HG03139 (cell line): ENCODE measurements at regions not wholly inside any gene's neighbourhood (a gene's known extent, or its start where the extent isn't known, plus 50 kb on each side); places are given as distances from the start of the nearest gene placed in this dataset.

Experiments
- ATAC-seq: cut with Tn5 transposase; IDR thresholded peaks from one replicate; pipeline ENCODE4 v1.9.1; 2021; ENCODE audit not compliant: unreplicated experiment

GRCh38 chr5:2459251-2459650 is 292.2 kb downstream of the IRX2 start:
- ATAC-seq: no peak

DNA sequence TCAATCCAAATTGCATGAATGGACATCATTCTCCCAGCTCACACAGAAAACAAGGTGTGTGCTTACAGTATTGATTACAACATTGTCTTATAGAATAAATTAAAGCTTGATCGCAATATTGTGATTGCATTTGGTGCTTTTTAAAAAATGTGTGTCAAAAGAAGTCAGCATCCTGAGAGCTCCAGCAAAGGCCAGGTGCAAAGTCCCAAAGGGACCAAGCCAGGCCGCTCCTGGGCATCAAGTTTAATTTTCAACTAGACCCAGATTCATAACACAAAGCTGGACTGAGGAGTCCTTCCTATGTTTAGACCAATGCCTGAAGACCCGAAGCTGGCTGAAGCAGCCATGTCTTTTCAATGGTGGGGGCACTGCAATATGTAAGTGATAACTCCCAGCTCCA is 295.6 kb downstream of the IRX2 start:
- no peak for ATAC-seq

GRCh38 chr5:2454876-2455275 is 296.6 kb downstream of the IRX2 start:
- no peak for ATAC-seq

GRCh38 chr5:2453781-2454180 is 297.7 kb downstream of the IRX2 start:
- no peak for ATAC-seq

DNA sequence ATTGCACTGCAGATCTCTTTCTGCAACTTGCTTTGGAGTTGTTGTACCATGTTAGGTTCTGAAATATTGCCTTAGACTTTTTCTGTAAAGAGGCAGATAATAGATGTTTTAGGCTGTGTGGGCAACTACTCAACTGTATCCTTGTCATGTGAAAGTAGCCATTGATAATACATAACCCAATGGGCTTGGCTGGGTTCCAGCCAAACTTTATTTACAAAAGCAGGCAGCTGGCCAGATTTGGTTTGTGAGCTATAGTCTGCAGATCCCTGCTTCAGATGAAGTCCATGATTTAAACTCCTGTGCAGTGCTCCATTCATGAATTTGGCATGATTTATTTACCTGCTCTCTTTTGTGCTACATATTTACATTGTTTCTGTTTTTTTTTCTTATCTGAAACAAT is 300.4 kb downstream of the IRX2 start:
- ATAC-seq: no peak

GRCh38 chr5:2442496-2443354 is 308.8 kb downstream of the IRX2 start:
- no peak for ATAC-seq

DNA sequence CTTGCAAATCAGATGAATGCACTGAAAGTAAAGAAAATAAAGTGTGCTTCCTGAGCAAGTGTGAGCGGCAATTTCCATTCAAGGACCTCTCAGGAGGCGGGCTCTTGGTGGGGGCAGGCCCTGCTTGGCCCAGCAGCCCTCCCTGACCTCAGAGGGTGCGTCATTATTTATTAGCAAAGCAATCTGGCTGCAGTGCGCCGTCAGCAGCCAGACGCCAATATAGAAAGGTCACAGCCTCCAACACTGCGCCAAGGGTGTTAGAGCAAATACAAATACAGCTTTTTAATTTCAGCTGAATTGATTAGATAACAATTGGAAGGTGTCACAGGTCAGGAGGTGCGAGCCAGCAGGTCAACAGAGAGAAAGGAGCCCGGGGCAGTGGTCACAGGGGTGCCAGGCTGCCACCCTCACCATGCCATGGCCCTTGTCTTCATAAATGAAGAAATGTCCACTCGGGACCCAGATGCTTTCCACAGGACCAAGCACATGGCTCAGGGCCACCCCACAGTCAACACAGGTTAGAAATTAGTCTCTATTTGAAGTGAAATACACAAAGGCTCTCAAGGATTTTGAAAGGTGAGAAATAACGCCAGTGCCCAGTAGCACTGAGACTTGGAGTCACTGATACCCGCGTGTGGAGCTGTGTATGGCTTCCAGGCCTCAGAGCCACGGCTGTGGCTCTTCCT is 309.8 kb downstream of the IRX2 start:
- ATAC-seq: no peak

DNA sequence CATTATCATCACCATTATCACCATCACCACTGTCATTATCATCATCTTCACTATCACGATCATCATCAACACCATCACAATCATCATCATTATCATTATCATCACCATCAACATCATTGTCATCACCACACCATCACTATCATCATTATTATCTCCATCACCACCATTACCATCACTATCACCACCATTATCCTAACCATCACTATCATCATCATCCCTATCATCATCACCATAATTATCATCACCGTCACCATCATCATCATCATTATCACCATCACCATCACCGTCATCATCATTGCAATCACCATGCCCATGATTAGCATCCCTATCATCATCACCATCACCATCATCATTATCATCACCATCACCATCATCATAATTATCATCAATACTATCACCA is 311.9 kb downstream of the IRX2 start:
- no peak for ATAC-seq

DNA sequence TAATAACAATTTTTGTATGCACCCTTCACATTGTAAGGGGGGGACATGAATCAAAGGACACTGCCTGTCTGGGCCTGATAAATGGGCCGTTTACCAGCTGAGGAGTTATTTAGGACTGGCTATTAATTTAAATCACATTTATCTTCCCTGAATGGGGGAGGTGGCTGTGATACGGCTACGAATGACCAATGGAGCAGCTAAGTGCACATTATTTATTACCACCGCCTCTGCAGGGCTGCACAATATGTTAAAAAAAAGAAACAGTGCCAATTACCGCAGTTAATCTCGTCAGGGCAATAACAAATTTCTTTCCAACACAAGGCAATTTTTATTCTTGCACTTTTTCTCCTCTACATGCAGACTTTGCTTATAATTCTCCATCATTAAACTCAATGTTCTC is 318.4 kb downstream of the IRX2 start:
- ATAC-seq: no peak

DNA sequence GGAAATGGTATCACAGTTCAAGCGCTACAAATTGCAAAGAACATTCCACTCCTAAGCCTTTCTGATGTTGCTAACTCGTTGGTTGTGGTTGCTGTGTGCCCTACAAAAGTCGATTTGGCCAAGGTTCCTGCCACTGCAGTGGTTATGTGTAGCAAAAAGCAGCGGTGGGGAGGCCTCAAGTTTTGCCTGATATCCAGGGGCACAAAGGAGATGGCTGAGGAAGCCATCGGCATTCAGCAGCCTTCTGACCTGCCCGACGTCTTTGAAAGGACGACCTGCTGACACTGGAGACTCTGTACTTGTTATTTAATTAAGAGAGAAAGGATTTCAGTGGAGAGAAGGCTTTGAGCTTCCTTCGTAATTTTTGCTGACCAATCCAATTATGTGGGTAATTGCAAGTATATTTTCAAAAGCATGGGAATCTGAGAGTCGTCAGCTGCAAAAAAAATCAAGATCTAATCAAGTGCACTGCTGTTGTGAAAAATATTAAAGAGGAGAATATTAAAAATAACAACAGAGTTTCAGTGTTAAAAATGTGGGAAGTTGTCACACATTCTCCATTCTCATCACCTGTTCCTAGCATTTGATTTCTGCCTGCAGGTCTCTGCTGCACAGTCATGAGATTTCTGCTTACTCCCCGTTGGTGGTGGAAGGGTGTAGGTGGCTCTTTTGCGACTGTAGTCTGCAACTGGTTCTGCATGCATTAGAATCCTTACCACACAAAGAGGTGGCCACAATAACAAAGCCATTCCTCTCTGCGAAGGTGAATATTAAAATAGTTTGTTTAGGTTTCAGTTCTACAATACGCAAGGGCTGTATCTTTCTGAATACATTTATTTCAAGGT is 319.2 kb downstream of the IRX2 start:
- no peak for ATAC-seq

DNA sequence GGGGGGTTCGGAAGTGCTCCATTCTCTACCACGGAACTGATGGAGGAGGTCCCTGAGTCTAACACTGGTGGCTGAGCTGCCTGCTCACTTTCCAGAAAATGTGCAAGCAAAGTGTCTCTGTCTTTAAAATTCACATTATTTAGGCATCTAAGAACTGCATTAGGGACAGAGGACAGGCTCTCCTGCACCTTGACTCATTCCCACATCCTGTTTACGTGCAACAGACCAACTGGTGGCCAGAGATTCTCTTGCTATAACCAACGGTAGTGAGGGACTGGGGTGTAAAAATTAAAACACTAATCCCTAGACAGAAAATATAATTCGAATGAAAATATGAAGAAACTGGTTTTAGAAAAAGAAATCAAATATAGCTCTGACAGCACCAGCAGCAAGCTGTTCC is 320.9 kb downstream of the IRX2 start:
- ATAC-seq: no peak

- ATAC-seq: no peak
Measured at GRCh38 chr5:2427983-2428382, 323.5 kb downstream of the IRX2 start.

DNA sequence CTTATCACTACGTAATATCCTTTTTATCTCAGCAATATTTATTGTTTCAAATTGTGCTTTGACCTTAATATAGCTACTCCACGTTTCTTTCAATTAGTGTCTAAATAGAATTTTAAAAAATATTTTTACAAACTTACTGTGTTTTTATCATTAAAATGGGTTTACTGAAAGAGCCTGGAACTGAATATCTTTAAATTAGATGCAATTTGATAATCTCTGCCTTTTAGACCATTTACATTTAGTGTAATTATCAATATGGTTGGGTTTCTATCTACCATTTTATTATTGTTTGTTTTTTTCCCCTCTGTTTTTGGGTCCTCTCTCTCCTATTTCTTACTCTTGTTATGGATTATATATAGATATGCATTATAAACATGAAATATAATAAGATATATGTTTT is 327.8 kb downstream of the IRX2 start:
- no peak for ATAC-seq

DNA sequence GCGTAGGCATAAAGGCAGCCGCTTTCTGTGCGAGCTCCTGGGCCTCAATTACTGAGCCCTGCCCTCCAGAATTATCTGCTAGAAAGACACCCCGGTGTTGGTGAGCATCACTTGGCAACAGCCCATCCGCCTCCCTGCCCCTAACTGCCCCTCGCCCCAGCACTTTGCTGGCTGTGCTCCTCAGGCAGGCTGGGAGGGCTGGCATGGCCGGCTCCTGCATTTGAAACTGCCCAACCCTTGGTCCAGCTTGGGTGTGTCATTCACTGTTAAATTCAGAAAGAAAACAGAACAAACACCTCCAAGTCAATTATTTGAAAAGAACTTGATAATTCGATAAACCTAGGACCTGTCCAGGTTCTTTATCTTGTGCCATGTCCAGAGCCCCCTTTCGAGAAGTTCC is 334.2 kb downstream of the IRX2 start:
- no peak for ATAC-seq

DNA sequence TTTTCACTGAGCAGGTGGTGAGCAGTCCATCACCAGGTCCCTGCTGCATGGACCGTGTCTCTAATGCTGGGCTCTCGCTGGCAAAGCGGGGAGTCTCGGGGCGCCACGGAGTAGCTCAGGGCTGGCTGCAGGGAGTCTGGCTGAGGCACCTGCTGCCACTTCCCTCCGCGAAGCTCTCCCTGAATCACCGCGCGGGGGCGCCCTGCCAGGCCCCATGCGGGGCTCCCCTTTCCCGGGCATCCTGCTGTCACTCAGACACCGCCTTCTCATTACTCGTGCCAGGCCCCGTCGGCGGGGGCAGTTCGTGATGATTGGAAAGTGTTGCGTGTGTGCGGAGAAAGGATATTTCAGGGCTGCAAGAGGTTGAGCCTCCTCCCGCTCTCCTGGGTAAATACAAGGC is 335.8 kb downstream of the IRX2 start:
- no peak for ATAC-seq

GRCh38 chr5:2410451-2410850 is 341.0 kb downstream of the IRX2 start:
- no peak for ATAC-seq

- no peak for ATAC-seq
Measured at GRCh38 chr5:2403296-2403695, 348.2 kb downstream of the IRX2 start.

- ATAC-seq: no peak
Measured at GRCh38 chr5:2399804-2400203, 351.7 kb downstream of the IRX2 start.

DNA sequence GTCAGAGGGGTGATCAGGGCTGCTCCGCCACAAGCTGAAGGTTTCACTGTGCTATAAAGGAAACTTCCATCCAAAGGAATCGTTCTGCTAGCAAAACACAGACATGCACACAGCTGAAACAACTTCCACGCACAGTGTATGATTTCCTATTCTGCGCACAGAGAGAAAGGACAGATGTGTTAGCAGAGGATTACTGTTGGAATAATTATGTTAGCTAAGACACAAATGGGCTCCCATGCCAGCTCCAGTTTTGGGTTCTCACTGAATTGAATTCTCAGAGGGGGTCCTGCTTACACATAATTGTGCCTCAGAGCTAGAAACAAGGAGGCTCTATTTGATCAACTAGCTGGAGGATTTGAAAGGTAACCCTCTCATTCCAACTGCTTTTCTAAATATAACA is 352.4 kb downstream of the IRX2 start:
- no peak for ATAC-seq

DNA sequence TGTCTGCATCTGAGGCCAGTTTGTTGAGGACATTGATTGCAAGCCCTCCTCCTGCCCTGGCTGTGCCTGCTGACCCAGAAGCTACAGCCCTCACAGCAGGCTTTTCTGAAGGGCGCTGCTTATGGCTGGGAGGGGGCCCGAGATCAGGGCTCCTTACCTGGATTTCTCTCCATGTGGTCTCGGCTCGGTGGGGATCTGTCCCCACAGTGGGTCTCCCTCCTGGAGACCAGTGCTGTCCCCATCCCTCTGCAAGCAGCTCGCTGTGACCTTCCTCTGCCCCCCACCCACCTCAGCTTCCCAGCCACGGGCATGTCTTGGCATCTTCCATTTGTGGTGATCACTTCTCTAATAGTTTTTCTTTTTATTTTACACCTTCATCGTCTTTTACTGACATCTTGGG is 357.9 kb downstream of the IRX2 start:
- no peak for ATAC-seq

DNA sequence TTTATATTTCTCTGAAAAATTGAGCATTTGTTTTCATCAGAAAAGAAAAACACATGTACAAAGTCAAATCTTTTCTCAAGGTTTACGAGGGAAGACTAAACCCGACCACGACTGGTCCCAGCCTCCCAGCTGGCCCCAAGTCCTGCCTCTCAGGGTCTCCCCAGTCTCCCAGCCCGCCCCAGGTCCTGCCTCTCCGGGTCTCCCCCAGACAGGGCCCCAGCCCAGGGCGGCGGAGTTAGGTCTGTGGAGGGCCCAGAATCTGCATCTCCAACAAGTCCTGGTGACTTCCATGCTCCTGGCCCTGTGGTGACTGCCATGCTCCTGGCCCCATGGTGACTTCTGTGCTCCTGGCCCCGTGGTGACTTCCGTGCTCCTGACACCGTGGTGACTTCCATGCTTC is 359.9 kb downstream of the IRX2 start:
- ATAC-seq: no peak

DNA sequence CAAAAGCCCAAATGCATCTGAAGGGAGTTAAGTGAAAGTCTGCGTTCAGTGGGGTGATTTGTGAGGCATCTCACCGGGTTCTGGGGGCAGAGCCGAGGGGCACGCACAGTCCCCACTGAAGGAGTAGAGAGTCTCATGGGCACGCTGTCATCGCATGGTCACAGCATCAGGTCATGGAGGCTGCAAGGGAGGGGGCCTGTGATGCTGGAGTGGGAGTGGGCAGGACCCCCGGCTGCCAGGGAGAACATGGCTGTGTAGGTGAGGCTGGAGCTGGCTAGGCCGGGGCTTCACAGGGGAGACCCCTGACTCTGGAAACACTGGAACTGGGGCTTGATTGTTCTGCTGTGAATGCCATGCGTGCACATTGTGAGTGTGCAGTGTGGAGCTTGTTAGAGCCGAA is 360.5 kb downstream of the IRX2 start:
- ATAC-seq: no peak
